ENCODE measurements at regions not wholly inside any gene's neighbourhood (a gene's known extent, or its start where the extent isn't known, plus 50 kb on each side); places are given as distances from the start of the nearest gene placed in this dataset.
"Not testable (repeated sequence)": the region's sequence is repeated elsewhere in the genome, so short reads cannot be mapped to it uniquely, and the experiment has no call there.

DNA sequence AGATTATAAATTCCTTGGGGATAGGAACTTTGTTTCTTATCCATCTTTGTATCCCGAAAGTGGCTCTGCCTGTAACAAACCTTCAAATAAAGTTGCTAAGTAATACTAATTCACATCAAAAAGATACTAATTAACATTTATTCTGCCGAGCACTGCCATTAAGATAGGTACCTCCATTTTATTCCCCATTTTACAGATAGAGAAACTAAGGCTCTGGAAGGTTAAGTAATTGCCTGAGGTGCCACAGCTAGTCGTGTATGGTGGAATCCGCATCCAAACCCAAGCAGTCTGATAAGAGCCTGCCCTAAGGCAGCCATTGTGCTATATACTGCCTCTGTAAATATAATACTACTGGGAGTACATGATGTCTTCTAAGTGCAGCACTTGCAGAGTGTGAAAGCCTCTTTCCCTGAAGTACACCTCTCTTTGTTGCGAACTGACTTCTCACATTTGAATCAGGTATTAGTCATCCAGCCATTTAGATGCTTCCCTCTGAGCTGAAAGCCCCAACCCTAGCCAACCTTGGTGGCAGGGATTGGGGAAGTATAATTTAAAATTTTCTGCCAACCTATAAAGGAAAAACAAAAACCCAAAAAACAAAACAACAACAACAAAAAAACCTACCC, 78.5 kb upstream of the CHD2 start:
- DNase-seq (ENCODE audit: low read depth in 4 of 4, low spot score in 1 of 4) = no peak

DNA sequence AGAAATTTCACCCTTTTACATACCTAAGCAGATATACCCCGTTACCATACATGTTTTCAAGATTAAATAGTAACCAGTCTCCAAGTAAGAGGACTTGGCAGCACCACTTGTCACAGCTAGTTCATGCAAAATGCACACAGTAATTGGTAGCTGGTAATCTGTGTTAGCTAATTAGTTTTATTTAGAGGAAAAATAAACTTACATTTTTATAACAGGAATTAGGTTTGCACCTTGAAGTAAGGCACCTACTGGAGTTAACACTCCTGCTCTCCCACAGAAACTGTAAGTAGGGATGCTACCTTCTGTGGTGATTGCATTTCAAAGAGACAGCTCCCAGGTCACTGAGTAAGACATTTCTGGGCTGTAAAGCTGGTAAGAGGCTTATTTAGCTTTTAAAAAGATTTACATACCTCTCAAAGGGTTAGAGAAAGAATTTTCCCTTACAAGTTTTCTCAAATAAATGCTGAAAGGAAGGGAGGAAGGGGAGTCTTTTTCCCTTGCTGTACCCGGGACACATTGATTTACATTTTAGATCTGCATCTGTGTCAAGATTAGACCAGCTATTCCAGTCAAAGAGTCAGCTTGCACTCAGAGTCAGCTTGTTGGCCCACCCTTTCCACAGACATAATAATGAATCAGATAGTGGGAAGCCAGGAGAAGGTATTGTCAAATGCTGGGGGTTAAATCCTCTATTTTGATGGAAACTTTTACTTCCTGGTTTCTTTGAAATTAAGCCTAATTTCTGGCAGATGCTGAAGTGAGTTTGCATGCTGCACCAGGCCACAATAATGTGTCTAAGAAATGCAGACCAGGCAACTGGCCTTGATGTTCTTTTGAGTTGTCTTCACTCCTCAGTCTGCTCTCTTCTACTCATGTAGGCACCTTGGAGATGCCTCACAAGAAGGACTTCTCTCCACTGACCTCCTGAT, 77.6 kb upstream of the CHD2 start:
- DNase-seq (ENCODE audit: low read depth in 4 of 4, low spot score in 1 of 4) = no peak

DNA sequence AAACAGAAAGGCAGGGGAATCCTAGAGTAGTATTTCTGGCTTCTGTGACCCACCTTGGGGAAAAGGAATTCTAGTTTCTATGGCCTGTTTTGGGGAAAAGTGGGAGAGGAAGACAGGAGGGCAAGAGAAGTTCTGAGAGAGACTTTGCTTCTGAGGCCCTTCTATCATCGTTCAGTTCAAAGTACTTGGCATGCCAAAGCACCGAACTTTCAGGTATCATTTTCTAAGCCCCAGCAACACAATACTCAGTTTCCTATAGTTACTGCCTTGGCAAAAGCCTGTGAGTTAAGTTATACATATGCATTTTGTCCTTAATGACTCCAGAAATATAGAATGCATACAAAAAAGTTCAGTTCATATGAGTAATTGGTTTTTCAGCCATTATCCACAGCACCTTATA, 74.1 kb upstream of the CHD2 start:
- DNase-seq (ENCODE audit: low read depth in 4 of 4, low spot score in 1 of 4) = no peak

DNA sequence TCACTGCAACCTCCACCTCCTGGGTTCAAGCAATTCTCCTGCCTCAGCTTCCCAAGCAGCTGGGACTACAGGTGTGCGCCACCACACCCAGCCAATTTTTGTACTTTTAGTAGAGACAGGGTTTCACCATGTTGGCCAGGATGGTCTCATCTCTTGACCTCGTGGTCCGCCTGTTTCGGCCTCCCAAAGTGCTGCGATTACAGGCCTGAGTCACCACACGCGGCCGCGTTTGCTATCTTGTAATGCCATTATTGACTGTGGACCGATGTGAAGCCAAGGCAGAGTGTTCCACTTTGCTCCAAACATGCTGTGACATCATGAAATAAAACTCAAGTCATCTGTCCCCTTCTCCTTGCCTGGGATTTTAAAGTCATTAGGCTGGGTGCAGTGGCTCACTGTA, 72.1 kb upstream of the CHD2 start:
- not testable (repeated sequence) for DNase-seq (ENCODE audit: low read depth in 4 of 4, low spot score in 1 of 4)

DNA sequence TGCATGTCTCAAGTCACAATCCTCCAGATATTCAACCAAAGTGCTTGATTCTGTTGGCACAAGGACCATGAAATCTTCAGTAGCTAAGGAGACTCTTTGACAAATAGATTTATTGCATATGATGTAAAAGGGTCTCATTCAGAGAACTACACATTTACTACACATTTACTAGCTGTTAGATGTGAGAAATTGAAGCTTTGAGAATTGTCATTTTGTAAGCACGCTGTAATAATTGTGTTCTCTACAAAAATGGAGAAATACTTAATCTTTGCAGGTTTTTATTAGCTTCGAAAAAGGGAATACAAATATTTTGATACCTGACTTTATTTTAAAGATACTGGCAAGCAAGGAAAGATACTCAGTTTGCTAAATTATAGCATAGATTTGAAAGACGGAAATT, 70.2 kb upstream of the CHD2 start:
- DNase-seq (ENCODE audit: low read depth in 4 of 4, low spot score in 1 of 4) = no peak

DNA sequence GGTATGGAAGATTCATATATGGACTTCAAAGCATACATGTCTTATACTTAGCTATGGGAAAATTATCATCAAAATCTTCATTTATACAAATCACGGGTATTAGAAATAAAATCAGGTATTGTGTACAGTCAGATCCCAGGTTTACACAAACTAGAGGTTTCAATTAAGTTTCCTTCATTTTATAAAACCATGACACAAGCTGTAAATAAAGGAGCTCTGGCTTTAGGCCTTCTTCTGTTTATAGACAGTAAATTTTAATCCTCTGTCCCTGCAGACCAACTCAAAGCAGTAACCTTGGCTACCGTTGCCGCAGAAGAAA, 68.8 kb upstream of the CHD2 start:
- DNase-seq (ENCODE audit: low read depth in 4 of 4, low spot score in 1 of 4) = no peak

DNA sequence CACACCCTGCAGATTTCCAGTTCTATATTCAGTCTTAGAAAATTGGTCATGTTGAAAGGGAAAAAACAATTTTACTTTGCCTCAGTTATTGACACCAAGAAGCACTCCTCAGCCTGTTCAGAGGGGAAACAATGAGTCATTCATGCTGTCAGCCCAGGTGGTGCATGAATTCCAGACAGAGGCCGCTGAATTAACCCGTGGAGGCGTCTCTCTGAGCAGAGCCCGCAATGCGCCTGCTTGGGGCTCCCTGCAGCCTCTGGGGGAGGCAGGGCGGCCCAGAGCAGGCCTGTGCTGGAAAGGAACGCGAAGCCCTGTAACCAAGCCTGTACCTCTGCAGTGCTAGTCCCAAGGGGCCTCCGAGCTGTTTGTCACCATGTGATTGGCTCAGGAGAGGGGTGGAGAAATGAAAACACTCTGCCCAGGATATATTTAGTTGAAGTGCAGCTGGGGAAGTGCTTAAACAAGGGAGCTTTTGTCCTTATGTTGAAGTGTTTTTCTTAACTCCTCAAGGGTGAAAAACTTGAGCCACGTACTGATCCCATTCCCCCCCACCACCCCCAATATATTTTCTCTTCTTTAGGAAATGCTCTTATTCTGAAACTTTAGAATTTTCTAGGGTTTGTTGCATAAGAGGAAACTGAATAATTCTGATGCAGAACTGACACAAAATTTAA, 68.3 kb upstream of the CHD2 start:
- DNase-seq (ENCODE audit: low read depth in 4 of 4, low spot score in 1 of 4) = peak; percentile 59 to 84 (median 69)

DNA sequence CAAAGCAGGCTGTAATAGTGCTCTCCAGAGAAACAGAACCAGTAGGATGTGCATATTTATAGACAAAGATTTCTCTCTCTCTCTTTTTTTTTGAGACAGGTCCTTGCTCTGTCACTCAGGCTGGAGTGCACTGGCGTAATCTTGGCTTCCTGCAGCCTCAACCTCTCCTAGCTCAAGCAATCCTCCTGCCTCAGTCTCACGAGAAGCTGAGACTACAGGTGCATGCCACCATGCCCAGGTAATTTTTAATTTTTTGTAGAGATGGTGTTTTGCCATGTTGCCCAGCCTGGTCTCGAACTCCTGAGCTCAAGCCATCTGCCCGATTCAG, 67.1 kb upstream of the CHD2 start:
- no peak for DNase-seq (ENCODE audit: low read depth in 4 of 4, low spot score in 1 of 4)

DNA sequence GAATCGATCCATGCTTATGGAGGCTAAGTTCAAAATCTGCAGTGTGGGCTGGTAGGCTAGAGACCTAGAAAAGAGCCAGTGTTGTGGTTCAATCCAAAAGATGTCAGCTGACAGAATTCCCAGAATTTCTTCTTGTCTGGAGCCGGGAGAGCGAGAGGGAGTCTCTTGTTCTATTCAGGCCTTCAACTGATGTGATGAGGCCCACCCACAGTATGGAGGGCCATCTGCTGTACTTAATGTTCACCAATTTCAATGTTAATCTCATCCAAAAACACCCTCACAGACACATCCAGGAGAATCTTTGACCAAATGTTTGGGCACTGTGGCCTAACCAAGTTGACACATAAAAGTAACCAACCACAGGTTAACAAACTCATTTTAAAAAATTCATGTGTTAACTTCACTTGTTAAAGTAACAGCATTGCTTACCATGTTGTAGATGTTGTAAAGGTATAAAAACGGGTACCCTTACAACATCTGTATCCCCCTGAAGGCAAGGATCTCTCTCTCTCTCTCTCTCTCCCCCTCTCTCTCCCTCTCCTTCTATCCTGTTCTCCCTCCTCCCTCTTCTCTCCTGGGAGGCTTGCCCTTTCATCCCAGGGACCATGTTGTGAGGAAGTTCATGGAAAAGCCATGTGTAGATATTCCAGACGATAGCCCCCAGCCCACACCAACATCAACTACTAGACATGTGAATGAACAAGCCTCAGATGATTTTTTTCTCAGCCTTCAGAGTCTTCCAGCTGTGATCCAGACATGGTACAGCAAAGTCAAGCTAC, 66.4 kb upstream of the CHD2 start:
- no peak for DNase-seq (ENCODE audit: low read depth in 4 of 4, low spot score in 1 of 4)

DNA sequence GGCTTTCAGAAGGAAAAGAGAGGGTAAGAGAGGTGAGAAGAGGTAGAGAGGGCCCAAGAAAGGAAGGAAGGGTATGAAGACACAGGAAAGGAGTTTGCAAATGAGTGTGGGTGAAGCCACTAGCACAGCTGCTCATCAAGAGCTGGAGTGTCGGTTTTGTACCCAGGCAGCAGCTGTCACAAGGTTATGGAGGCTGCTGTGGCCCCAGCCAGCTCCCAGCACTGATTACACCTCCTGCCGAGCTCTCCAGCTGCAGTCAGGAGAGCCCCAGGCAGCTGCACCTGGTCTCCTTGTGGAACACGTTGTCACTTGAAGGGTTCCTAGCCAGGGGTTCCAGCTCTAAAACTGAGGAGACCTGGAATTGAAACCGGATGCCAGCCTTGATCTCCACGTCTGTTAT, 60.4 kb upstream of the CHD2 start:
- DNase-seq (ENCODE audit: low read depth in 4 of 4, low spot score in 1 of 4) = no peak

DNA sequence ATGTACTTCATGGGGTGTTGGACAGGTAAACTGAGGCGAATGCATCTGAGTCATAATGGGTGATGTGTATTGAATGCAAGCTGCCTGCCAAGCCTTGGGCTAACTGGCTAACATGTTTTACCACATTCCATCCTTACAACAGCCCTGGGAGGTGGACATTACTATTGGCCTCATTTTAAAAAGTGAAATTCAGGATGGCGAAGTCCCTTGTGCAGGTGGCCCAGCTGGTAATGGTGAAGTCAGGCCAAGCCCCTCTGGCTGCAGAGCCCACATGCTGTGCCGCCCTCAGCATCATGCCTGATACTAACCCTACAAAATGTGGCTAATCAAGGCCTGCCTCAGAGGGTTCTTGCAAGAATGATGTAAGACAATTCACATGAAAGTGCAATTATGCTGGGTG, 60.0 kb upstream of the CHD2 start:
- DNase-seq (ENCODE audit: low read depth in 4 of 4, low spot score in 1 of 4) = no peak

DNA sequence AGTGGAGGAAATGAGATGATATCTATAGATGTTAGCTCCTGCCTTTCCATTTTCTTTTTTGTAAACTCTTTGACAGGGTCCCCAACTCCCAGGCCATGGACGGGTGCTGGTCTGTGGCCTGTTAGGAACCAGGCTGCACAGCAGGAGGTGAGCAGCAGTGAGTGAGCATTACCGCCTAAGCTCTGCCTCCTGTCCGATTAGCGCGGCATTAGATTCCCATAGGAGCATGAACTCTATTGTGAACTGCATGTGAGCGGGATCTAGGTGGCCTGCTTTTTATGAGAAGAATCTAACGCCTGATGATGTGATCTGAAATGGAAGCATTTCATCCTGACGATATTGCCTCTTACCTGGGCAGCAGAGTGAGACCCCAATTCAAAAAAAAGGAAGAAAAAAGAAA, 56.8 kb upstream of the CHD2 start:
- no peak for DNase-seq (ENCODE audit: low read depth in 4 of 4, low spot score in 1 of 4)

DNA sequence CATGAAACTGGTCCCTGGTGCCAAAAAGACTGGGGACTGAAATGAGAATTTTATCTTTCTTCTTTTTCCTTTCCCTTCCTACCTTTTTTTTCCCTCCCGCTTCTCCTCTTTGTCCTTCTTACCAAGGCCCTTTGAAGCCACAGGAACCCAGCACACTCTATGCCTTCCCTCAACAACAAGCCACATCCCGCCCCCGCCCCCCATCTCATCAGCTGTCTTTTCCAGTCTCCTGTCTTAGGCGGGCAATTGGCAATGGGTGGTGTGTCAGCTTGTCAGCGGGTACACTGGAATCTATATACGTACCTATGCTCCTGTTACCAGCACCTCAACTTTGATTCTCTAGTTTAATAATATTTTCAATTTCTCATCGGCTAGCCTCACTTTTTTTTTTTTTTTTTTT, 56.3 kb upstream of the CHD2 start:
- no peak for DNase-seq (ENCODE audit: low read depth in 4 of 4, low spot score in 1 of 4)

DNA sequence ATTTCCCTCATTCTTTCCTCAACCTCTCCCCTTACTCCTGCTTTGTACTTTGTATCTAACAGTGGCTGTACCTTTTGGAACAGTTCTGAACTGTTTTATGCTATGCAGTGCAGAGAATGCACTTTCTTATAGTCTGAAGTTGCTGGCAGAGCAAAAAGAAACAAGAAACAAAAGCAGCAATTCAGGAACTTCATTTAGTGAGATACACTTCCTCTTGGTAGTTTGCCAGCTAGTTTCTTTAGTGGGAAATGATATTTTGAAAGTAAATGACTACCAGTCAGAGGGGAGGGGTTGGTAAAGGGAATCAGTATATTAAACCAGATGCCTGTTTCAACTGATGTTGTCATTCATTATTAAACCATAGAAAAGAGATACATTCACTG, 55.0 kb upstream of the CHD2 start:
- DNase-seq (ENCODE audit: low read depth in 4 of 4, low spot score in 1 of 4) = no peak

DNA sequence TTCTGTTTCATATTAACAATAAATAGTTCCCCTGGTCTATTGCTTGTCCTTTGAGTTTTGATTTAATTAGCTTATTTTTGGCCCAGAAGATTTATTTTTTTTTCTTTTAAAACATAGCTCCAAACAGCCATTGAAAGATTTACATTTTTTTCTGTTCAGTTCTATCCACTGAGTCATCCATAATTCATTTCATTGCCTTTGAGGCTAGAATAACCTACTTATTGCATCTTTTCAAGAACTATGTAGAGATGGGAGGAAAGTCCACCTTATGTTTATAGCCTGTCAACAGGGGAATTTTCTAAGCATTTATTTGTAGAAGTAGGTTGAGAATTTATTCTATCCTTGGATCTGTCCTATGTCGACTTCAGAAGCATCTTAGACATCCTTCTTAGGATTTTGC, 53.4 kb upstream of the CHD2 start:
- DNase-seq (ENCODE audit: low read depth in 4 of 4, low spot score in 1 of 4) = no peak

DNA sequence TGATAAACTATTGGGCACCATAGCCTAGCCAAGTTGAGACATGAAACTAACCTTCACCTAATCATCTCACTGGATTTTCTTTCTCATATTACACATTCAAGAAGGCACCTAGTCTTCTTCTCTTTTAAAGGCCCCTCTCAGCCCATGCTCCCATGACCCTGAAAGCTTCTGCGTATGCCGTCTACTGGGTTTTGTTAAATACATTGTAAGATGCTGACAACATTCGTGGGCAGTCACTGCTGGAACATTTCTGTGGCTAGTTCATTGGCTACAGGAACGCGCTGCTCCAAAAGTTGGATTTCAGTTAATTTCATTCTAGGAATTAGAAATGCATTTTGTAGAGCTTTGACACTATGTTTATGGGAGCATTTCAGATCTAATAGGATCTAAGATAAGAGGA, 52.3 kb upstream of the CHD2 start:
- no peak for DNase-seq (ENCODE audit: low read depth in 4 of 4, low spot score in 1 of 4)

DNA sequence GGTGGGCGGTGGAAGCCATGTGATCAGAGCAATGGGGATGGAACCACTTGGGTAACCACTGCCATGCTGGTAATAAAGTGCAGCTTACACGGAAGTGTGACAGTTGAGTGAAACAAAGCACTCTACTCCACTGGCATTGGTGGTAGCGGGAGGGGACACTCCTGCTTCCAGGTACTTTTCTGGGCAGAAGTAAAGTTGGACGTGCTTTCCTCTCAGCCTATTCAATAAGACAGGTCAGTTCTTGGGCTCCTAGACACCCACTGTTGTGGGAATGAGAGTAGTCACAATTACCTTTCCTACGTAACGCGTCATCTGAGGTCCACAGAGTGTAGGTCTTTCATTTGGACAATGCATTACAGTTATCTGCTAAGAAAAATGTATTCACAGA, 51.7 kb upstream of the CHD2 start:
- DNase-seq (ENCODE audit: low read depth in 4 of 4, low spot score in 1 of 4) = no peak

DNA sequence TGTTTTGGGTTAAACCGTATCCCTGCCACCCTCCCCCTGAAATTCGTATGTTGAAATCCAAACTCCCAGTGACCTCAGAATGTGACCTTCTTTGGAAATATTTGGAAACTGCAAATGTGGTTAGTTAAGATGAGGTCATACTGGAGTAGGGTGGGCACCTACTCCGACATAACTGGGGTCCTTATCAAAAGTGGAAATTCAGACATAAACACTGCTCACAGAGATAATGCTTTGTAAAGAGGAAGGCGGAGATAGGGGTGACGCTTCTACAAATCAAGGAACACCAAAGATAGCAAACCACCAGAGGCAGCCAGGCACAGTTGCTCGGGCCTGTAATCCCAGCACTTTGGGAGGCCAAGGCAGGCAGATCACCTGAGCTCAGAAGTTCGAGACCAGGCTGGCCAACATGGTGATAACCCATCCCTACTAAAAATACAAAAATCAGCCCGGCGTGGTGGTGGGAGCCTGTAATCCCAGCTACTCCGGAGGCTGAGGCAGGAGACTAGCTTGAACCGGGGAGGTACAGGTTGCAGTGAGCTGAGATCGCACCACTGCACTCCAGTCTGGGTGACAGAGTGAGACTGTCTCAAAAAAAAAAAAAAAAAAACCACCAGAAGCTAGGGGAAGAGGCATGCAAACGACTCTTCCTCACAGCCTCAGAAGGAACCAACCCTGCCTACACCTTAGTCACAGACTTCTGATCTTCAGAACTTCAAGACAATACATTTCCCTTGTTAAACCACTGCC, 51.1 kb upstream of the CHD2 start:
- DNase-seq (ENCODE audit: low read depth in 4 of 4, low spot score in 1 of 4) = no peak

DNA sequence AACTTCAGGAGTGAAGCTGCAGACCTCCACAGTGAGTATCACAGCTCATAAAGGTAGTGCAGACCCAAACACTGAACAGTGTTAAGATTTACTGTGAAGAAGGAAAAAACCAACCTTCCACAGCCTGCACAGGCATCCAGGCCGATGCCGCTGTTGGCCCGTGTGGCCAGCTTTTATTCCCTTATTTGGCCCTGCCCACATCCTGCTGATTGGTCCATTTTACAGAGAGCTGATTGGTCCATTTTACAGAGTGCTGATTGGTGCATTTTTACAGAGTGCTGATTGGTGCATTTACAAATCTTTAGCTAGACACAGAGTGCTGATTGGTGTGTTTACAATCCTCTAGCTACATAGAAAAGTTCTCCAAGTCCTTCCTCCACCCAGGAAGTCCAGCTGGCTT, 49.9 kb upstream of the CHD2 start:
- DNase-seq (ENCODE audit: low read depth in 4 of 4, low spot score in 1 of 4) = not testable (repeated sequence)
